Body of pancreas (tissue), 4 donors: ENCODE measurements at regions not wholly inside any gene's neighbourhood (a gene's known extent, or its start where the extent isn't known, plus 50 kb on each side); places are given as distances from the start of the nearest gene placed in this dataset.

Experiments
- ATAC-seq: fragments of 150-250 bp; one replicate; pipeline ENCODE4 v1.9.1; 2016
- DNase-seq, 4 donors: peaks; one replicate each; pipeline ENCODE4 v3.0.0-alpha.2; 2019
- H3K27ac ChIP-seq, 4 donors: fragments of 200-600 bp; sonication (generic); 1 replicate in 3 of 4; 2 replicates in 1 of 4; pipeline versions ENCODE4 v1.5.1 to v1.6.1; 2016 to 2019; ENCODE audit warnings: mild to moderate bottlenecking in 1 of 4, mixed read lengths in 1 of 4, moderate library complexity in 1 of 4
- H3K27me3 ChIP-seq, 2 donors: fragments of 200-600 bp; sonication (generic); one replicate each; pipeline ENCODE4 v1.6.0; 2016; ENCODE audit warnings: mild to moderate bottlenecking in 1 of 2
- H3K36me3 ChIP-seq, 2 donors: fragments of 200-600 bp; sonication (generic); replicated peaks in 1 of 2; 2 replicates each; pipeline ENCODE4 v1.5.1; 2016; ENCODE audit warnings: low read depth in 2 of 2; ENCODE audit not compliant: insufficient read depth in 1 of 2
- H3K4me1 ChIP-seq: fragments of 200-600 bp; sonication (generic); one replicate; pipeline ENCODE4 v1.6.0; 2016
- H3K4me3 ChIP-seq, 2 donors: fragments of 200-600 bp; sonication (generic); 1 replicate in 1 of 2; 2 replicates in 1 of 2; pipeline ENCODE4 v1.5.1; 2016 to 2019
- H3K9me3 ChIP-seq, 3 donors: fragments of 200-600 bp; sonication (generic); 1 replicate in 2 of 3; 2 replicates in 1 of 3; pipeline ENCODE4 v1.5.1; 2016
- CTCF ChIP-seq, 7 experiments: fragments of 450-650 bp in 4 of 7; fragments of 200-600 bp in 3 of 7; sonication (generic) in 3 of 7; IDR thresholded peaks; one replicate each; pipeline ENCODE4 v1.5.1; 2016 to 2019; ENCODE audit warnings: antibody characterized with exemption in 7 of 7
- POLR2A ChIP-seq, 3 donors: fragments of 450-650 bp; IDR thresholded peaks; one replicate each; pipeline ENCODE4 v1.6.1; 2016; ENCODE audit warnings: antibody characterized with exemption in 3 of 3, mild to moderate bottlenecking in 2 of 3
- WGBS, 2 donors: methylation state at CpG; one replicate each; pipeline ENCODE4 v1.1.5; 2017; 5-methylcytosine and 5-hydroxymethylcytosine counted together
- intact Hi-C: fragments of 100-400 bp; cut with DNase I; formaldehyde crosslinking; loops from one replicate; pipeline ENCODE4 v1.15.1; 2023

- ATAC-seq: no peak
- no peak overlapping the region for H3K27ac ChIP-seq
- no peak overlapping the region for H3K4me3 ChIP-seq
Observed at GRCh38 chr9:14418941-14419937, 105.3 kb upstream of the NFIB start.

GRCh38 chr9:14418301-14418940 lies 104.5 kb upstream of the NFIB start:
- no peak overlapping the region for H3K4me3 ChIP-seq
- TF ChIP-seq CTCF (IDR thresholded peaks at IDR 0.05): no peak
- no peak for TF ChIP-seq POLR2A (IDR thresholded peaks at IDR 0.05)
- DNase-seq: no peak

More at GRCh38 chr9:14418941-14419937, 105.3 kb upstream of the NFIB start:
- TF ChIP-seq CTCF (IDR thresholded peaks at IDR 0.05) (no peak), POLR2A (IDR thresholded peaks at IDR 0.05) (no peak)
- Histone ChIP-seq H3K4me1 (no peaks in the 10 kb centered on the region), H3K27me3 (no peaks in the 10 kb centered on the region), H3K9me3 (no peaks in the 10 kb centered on the region), H3K36me3 (no peaks in the 10 kb centered on the region)
- WGBS, 2 donors: 75 to 76% methylated on average over 16 of the region's 16 CpGs
- intact Hi-C loops: no loop called here
- no peak for DNase-seq

GRCh38 chr9:14417237-14417636 lies 103.3 kb upstream of the NFIB start:
- WGBS, 2 donors: 74 to 82% methylated on average over 3 of the region's 3 CpGs

More at GRCh38 chr9:14418301-14418940, 104.5 kb upstream of the NFIB start:
- 59 to 63% methylated on average over 5 of the region's 5 CpGs for WGBS, 2 donors
- no peaks in the 10 kb centered on the region for H3K36me3 ChIP-seq
- ATAC-seq: no peak
- intact Hi-C loops: no loop called here
- H3K27me3 ChIP-seq: no peaks in the 10 kb centered on the region
- H3K4me1 ChIP-seq: no peaks in the 10 kb centered on the region
- no peak overlapping the region for H3K27ac ChIP-seq
- H3K9me3 ChIP-seq: no peaks in the 10 kb centered on the region

GRCh38 chr9:14415947-14416346 lies 102.0 kb upstream of the NFIB start:
- H3K4me1 ChIP-seq: no peaks in the 10 kb centered on the region
- DNase-seq (no peak), ATAC-seq (no peak)

More at GRCh38 chr9:14417237-14417636, 103.3 kb upstream of the NFIB start:
- no peaks in the 10 kb centered on the region for H3K9me3 ChIP-seq
- no peaks in the 10 kb centered on the region for H3K36me3 ChIP-seq
- TF ChIP-seq CTCF (IDR thresholded peaks at IDR 0.05) (no peak), POLR2A (IDR thresholded peaks at IDR 0.05) (no peak)
- H3K27me3 ChIP-seq: no peaks in the 10 kb centered on the region
- intact Hi-C loops: no loop called here
- no peak overlapping the region for H3K4me3 ChIP-seq
- no peaks in the 10 kb centered on the region for H3K4me1 ChIP-seq
- no peak for ATAC-seq
- no peak overlapping the region for H3K27ac ChIP-seq
- no peak for DNase-seq

More at GRCh38 chr9:14415947-14416346, 102.0 kb upstream of the NFIB start:
- Histone ChIP-seq H3K4me3 (no peak overlapping the region), H3K9me3 (no peaks in the 10 kb centered on the region), H3K27me3 (no peaks in the 10 kb centered on the region), H3K36me3 (no peaks in the 10 kb centered on the region), H3K27ac (no peak overlapping the region)
- WGBS, 2 donors: 86 to 89% methylated on average over 1 of the region's 1 CpG
- intact Hi-C loops: no loop called here
- TF ChIP-seq POLR2A (IDR thresholded peaks at IDR 0.05) (no peak), CTCF (IDR thresholded peaks at IDR 0.05) (no peak)
